A549 (cell line): ENCODE measurements at regions not wholly inside any gene's neighbourhood (a gene's known extent, or its start where the extent isn't known, plus 50 kb on each side); places are given as distances from the start of the nearest gene placed in this dataset.

ENCODE experiments used
- EP300 ChIP-seq, 2 experiments: fragments of >200 bp; sonication (Bioruptor Twin); formaldehyde crosslinking; IDR thresholded peaks; 2 replicates in 1 of 2; 3 replicates in 1 of 2; pipeline ENCODE4 v1.6.1; 2016 to 2017
- JUN ChIP-seq, 2 experiments: fragments of >200 bp; sonication (Bioruptor Twin); formaldehyde crosslinking; IDR thresholded peaks; 2 replicates in 1 of 2; 3 replicates in 1 of 2; pipeline ENCODE4 v1.6.1; 2016 to 2017
- MAFK ChIP-seq: fragments of 450-650 bp; IDR thresholded peaks from 2 replicates; pipeline ENCODE4 v1.6.1; 2014; ENCODE audit not compliant: partially characterized antibody
- REST ChIP-seq: fragments of 200-600 bp; sonication (generic); IDR thresholded peaks from 2 replicates; pipeline ENCODE4 v1.6.1; 2016; ENCODE audit warnings: antibody characterized with exemption, mild to moderate bottlenecking, moderate library complexity
- TF ChIP-seq, protein P1 (sequence below): fragments of 450-650 bp; IDR thresholded peaks from 2 replicates; pipeline ENCODE4 v1.6.1; 2014; ENCODE audit warnings: antibody characterized with exemption

GRCh38 chr11:130639369-130639768, 190.9 kb downstream of the ADAMTS15 start:
- TF ChIP-seq JUN (IDR thresholded peaks at IDR 0.05), result no peak
- TF ChIP-seq, protein P1, sequence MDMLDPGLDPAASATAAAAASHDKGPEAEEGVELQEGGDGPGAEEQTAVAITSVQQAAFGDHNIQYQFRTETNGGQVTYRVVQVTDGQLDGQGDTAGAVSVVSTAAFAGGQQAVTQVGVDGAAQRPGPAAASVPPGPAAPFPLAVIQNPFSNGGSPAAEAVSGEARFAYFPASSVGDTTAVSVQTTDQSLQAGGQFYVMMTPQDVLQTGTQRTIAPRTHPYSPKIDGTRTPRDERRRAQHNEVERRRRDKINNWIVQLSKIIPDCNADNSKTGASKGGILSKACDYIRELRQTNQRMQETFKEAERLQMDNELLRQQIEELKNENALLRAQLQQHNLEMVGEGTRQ, result no peak
- TF ChIP-seq EP300 (IDR thresholded peaks at IDR 0.05), result no peak
- no peak for TF ChIP-seq REST
- TF ChIP-seq MAFK, result no peak
